Superior temporal gyrus (tissue), 1 donor: ENCODE measurements at regions not wholly inside any gene's neighbourhood (a gene's known extent, or its start where the extent isn't known, plus 50 kb on each side); places are given as distances from the start of the nearest gene placed in this dataset.

Source experiments
- DNase-seq: peaks from one replicate; pipeline ENCODE4 v3.0.0-alpha.2; 2016; ENCODE audit errors: extremely low spot score

DNA sequence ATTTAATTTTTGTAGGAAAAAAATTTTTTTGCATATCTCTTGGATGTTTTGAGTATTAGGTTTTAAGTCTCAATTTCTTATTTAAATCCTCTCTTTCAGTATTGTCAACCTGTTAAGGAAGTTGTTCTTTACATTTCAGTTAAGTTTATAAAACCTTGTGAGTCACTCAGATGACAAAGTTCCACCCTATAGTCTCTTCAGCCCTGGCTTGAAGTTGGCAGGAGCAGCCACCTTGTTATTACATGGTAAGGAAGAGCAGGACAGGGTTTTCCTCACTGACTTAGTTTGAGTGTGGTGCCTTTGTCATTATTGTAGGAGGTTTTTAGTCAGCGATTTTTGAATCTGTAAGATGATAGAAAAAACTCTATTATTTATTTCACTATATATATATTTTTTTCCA lies 2143.9 kb downstream of the MRPL39 start:
- DNase-seq = no peak

DNA sequence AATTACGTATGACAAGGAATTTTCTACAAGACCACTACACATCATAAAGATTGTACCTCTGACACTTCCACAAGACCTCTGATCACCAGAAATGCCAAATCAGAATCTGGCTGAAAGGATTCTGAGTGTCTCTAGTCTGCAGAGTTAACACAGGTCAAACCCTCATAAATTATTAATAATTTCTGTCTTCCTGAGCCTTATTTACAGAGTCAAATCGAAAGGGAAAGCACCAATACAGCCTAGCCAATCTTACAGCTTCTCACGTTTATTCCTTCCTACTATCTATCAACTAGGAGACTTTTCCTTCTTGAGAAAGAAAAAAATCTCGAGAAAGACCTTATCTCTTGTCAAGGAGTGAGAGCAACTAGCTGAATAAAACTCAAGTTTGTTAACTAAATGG lies 2151.6 kb downstream of the MRPL39 start:
- no peak for DNase-seq

DNA sequence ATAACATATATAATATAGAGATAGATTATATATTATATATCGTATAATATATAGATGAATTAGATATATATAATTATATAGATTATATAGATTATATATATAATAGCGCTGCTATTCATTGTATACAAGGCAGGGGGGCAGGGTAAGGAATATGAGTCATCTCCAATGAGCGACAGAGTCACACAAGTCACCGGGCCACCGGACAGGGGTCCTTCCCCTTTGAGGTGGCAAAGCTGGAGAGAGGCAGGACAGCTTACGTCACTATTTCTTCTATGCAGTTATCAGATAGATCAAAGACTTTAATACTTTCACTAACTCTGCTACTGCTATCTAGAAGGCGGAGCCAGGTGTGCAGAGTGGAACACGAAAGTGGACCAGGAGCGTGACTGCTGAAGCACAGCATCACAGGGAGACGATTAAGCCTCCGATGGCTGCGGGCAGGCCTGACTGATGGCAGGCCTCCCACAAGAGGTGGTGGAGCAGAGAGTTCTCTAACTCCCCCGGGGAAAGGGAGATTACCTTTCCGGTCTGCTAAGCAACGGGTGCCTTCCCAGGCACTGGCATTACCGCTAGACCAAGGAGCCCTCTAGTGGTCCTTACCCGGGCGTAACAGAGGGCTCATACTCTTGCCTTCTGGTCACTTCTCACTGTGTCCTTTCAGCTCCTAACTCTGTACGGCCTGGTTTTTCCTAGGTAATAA lies 2154.7 kb downstream of the MRPL39 start:
- no peak for DNase-seq

DNA sequence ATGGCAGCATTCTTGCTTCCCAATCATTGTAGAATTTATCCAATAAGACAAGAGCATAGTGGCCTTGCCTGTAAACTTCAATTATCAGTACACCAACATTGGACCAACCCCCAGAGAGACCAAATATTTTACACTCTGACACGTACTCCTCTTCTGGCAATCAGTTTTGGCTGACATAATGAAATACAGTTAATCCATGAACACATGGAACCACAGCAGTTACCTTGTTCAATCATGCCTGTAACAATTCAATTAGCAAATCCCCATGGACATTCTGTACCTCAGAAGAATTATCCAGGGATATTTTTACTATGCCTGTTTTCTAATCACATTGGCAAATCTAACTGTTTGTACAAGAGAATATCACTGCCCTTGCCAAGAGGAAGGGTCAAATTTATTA lies 2162.0 kb downstream of the MRPL39 start:
- no peak for DNase-seq

DNA sequence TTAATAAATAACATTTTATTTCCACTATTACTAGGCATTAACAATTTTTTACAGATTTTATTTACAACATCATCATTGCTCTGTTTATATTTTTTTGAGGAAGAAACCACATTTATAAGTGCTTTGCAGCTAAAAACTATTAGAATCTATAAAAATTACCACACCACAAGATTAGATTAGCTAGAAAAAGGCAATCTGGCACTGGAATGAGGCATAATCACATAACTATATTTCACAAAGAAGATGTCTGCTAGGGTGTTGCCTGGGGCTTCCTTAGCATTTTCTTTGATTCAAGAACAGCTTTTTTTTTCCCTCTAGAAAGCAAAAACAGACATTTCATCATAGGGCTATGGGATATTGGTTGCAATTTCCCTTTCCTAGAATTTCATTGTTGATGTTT lies 2169.2 kb downstream of the MRPL39 start:
- DNase-seq = no peak

DNA sequence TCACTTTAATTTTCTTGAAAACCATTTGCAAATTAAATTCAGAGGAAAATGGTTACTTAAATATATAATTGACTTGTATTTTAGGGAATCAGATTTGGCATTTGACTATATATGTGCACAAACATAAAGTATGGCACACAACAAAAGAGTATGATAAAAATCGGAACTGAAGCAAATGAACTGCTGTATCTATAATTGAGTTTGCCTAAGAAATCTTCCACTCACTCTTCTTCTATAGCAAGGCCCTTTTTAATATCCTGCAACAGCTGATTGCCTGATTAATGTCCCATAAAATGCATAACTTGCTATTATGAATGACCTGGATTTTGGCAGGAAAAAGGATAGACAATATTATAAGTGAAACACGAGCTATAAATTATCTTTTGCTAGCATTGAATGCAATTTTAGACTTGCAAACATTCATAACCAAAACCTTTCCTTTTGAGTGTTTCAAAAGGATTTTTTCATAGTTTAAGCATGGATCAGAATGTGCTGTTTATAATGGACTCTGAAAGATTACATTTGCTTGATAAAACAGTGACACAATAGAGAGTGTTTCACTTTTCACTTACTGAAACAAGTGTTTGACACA lies 2204.3 kb downstream of the MRPL39 start:
- DNase-seq = no peak

DNA sequence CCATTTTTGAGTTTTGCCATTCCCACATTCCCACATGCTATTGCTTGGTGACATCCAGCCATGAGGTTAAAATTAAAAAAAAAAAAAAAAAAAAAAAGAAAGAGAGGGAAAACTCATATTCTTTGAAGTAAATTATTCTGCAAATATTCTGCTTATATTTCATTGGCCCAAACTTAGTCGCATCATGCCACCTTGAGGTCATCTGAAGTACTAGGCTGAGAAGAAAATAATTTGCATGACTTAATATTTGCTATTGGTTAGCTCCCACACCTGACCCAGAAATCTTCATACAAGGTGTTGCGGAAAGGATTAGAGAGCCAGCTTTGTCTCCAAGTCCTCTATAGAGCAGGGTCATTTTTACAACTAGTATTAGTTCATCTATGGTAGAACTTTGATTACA lies 2206.0 kb downstream of the MRPL39 start:
- DNase-seq = no peak

DNA sequence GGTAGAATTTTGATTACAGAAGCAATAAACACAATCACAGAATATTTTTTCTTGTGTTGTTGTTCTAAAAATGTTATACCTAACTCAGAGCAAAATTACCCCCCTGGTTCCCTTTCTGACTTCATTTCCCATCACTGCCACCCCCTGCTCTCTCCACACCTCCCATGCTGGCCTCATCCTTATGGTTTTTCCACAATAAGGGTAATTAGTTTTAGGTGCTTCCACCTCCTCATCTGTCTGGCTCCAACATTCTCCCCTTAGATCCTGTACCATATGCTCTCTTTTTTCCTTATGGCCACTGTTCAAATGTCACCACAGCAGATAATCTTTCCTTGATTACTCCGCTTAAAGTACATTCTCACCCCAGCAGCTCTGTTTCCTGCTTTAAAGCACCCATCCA lies 2208.6 kb downstream of the MRPL39 start:
- no peak for DNase-seq

DNA sequence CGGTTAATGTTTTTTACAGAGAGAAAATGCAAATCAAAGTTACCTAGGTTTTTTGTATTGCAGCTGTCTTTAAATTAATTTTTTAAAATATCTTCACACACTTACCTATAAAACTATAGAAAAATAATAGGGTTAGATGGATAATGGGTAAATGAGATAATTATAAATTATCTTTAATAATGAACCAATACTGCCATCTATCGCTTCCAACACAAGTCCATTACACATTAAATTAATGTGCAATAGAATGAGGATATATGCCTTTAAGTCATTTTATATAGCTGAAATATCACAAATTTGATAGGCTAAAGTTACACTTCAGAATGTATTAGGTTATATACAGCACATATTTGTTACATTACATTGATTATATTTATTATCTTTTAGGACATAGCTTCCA lies 2212.8 kb downstream of the MRPL39 start:
- no peak for DNase-seq

DNA sequence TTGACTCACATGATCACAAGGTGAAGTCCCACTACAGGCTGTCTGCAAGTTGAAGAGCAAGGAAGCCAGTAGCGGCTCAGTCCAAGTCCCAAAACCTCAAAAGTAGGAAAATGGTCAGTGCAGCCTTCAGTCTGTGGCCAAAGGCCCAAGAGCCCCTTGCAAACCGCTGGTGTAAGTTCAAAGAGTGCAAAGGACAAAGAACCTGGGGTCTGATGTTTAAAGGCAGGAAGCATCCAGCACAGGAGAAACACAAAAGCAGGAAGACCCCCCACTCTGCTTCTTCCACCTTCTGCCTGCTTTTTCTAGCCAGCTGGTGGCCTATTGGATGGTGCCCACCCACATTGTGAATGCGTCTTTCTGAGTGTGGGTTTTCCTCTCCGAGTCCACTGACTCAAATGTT lies 2222.6 kb downstream of the MRPL39 start:
- no peak for DNase-seq

DNA sequence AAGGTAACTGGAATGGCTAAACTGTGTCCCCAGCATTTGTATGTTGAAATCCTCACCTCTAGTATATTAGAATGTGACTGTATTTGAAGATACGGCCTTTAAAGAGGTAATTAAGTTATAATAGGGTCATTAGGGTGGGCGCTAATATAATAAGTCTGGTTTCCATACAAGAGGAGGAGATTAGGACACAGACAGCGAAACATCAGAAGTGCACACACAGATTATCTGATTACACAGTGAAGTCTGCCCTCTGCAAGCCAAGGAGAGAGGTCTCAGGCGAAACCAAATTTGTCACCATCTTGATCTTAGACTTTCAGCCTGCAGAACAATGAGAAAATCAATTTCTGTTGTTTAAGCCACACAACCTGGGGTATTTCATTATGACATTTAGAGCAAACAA lies 2233.1 kb downstream of the MRPL39 start:
- no peak for DNase-seq

DNA sequence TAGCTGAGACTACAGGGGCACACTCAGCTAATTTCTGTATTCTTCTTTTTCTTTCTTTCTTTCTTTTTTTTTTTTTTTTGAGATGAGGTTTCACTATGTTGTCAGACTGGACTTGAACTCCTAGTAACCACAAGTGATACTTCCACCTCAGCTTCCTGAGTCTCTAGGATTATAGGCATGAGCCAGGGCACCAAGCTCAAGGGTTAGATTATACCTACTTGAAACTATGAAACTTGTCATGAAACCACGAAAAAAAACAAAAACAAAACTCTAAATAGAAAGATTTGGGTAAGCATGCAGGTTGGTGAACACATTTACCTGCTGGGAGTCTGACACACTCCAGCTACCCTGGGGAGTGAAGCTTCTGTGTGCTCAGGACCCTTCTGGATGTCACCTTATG lies 2250.4 kb downstream of the MRPL39 start:
- no peak for DNase-seq

DNA sequence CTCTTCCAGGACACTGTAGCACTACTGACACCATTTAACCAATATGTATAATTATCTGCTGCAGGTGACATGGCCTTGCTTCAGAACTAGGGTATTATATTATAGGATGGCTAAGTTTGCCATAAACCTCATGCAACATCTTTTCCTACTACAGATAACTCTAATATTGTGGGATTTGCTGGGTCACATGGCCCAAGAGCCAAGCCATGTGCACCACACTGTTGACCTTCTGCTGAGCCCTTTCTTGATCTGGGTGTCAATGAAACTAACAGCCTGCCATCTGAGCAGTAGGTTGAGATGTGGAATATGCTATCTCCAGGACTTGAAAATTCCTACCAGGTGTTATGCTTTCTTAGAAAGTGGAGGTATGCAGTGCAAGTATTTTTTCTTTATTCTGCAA lies 2291.1 kb downstream of the MRPL39 start:
- DNase-seq = no peak

DNA sequence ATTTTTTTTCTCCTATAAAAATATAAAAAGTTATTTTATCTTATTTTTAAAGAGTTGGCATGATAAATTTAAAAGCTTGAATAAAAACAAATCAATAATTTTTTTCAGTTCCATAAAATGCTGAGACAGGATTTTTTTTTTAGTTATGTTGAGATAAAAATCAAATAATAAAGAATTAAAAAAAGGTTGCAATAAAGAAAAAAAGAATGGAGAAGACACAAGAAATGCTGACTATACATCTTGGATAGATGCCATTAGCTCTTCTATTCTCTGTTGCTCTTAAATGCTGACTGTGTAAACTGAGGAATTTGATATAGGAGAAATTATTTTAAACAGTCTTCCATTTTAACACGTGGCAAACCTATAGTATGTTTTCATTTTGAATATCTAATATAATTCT lies 2298.5 kb downstream of the MRPL39 start:
- no peak for DNase-seq

DNA sequence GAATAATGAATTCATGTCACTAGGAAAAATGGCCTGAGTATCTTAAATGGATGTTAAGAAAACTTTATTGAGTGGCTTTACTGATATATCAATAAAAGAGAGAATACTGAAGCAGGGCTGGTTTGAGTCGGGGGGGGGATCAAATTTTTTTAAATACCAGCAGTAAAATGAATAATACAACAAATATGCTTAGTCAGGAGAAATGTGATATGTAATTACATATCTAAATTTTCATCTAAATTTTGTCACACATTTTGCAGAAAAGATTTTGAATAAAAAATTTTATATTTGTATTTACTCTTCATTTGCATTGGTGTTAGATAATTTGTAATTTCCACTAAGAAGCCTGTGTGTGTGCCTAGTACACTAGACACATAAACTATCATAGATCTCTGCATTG lies 2300.2 kb downstream of the MRPL39 start:
- no peak for DNase-seq

DNA sequence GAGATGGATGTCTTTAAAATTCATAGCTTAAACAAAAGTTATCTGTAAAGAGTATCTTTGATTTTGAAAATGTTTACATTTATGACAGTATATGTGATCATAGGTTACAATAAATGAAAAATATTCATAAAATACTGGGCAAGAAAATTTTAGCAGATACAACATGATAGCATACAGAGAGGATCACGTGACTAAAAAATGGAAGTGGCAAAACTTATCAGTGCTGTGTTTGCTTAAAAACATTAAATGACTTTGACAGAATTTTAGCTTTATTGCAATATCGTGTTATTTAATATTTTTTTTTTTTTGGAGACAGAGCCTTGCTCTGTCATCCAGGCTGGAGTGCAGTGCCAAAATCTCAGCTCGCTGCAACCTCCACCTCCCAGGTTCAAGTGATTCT lies 2294.1 kb downstream of the NCAM2 start:
- no peak for DNase-seq

DNA sequence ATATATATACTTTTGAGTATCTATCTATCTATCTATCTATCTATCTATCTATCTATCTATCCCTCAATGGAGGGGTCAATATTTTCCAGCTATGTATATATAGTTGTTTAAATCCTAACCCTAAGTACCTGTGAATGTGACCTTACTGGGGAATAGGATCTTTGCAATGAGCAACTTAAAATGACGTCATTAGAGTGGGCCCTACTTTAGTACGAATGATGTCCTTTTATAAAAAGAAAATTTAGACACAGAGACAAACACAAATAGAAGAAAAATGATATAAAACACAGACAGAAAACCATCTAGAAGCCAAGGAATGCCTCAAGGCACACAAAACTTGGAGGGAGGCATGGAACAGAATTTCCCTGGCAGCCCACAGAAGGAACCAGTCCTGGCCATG lies 2283.7 kb downstream of the NCAM2 start:
- no peak for DNase-seq

DNA sequence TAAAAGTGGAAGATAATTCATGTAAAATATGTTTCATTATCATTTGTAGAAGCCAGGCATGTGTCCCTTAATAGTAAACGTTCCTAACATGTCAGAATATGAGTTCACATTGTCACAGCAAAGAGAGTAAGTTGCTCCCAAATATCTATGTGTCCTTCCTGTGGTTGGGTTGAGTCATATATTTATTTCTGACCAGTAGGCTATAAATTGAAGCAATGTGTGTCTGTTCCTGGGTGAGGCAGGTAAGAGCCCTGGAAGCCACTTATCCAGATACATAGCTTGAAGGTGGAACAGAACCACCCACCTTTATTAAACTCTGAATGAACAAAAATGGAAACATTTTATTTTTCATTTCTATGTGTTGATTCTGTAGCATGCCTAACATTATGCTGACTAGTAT lies 2251.6 kb downstream of the NCAM2 start:
- no peak for DNase-seq

DNA sequence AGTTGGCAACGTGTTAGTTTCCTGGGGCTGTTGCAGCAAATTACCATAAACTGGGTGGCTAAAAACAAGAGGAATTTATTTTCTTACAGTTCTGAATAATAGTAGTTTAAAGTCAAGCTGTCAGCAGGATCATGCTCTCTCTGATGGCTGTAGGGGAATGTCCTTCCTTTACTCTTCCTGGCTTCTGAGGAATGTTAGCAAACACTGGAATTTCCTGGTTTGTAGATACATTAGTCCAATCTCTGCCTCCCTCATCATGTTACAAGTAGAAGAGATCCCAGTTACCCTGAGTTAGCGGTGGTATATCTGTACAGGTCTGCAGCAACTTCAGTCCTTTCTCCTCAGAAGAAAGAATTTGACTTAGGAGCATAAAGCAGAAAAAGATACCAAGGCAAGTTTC lies 2249.1 kb downstream of the NCAM2 start:
- DNase-seq = no peak

DNA sequence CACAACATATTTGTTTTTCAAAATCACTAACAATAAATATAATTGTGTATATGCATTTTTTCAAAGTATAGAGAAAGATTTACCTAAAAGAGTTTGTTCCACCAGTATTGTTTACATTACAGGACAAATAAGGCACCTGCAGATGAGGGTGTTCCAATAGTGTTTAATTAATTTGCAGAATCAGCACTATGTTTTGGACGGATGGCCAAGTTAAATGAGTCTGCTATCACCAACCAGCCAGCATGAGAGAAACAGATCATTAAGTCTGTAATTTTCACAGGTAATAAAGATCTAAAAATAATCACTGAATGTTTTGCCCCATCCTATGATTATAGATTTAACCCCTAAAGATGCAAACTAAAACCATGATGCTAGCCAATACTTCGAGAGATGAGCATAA lies 2247.0 kb downstream of the NCAM2 start:
- no peak for DNase-seq

DNA sequence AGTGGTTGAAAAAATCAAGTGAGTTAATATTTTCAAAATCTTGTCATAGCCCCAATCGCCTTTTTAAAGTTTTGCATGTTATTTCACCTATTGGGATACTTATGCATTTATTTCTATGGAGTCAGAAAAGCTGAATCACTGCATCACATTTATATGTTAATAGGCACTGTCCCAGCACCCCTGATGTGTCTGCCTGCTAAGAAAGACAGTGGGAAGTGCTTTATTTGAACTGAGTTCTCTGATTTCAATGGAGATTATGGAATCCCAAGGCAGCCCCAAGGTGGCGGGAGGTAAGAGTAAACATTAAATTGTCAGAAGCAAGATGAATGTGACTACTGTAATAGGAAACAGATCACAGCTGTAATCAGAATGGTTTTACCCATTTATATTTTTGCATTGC lies 2225.7 kb downstream of the NCAM2 start:
- no peak for DNase-seq

DNA sequence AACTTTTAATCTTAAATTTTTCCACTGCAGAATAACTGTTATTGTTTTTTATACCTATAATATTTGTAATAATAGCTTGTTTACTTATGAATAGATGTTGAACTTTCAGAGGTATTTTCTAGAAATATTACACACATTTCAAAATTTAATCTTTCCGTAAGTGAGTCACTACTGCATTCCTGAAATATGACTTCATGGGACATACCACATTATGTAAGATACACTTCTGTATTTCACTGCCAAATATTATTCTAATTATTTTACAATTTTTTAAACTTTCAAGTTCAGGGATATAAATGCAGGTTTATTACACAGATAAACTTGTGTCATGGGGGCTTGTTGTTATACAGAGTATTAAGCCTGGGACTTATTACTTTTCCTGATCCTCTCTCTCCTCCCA lies 2220.5 kb downstream of the NCAM2 start:
- DNase-seq = no peak

DNA sequence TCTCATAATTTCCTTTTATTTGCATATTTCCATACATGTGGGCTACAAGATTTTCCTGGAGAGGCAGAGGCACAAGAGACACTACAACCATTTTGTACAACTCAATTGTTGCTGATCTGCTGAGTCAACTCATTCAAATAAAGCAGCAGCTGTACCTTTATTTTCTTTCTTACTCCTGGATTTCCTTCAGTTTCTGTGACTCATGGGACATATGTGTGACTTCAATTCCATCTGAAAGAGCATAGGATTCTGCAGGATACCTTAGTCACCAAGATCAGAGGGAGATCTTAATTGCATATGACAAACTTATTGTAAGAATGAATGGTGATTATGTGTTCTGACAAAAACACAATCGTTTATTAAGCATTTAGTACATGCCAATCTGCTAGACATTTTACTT lies 2219.4 kb downstream of the NCAM2 start:
- no peak for DNase-seq

DNA sequence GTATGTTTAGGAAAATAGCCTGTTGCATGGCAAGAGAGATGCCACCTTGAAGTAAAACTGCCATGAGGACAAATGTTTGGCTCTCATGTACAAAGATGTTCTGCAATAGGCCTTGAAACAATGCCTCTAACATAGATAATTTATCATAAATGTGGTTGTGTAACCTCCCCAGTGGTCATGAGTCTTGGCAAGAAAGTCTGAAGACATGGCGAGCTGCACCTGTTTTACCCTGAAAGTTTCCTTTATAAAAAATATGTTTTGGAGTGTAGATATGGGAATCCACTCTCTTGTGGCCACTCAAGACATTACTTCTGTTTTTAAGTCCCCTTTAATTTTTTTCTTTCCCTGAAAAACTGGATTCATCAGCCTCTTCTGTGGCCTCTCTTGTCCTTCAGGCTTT lies 2217.1 kb downstream of the NCAM2 start:
- no peak for DNase-seq
